HL-60 (cell line): ENCODE measurements at regions not wholly inside any gene's neighbourhood (a gene's known extent, or its start where the extent isn't known, plus 50 kb on each side); places are given as distances from the start of the nearest gene placed in this dataset.
A peak's percentile ranks its signal among the peaks of the same experiment; 100 is the strongest.

Source experiments
- DNase-seq, 2 experiments: peaks; one replicate each; pipeline ENCODE4 v3.0.0-alpha.2; 2010 to 2020; ENCODE audit warnings: low read depth in 1 of 2, low spot score in 1 of 2
- H3K27ac ChIP-seq: fragments of 250-450 bp; sonication (Bioruptor Pico); replicated peaks from 2 replicates; pipeline ENCODE4 v1.5.1; 2020; ENCODE audit warnings: mild to moderate bottlenecking, moderate library complexity
- H3K27me3 ChIP-seq: fragments of 250-450 bp; sonication (Bioruptor Pico); 2 replicates; pipeline ENCODE4 v1.5.1; 2021; ENCODE audit warnings: mild to moderate bottlenecking, moderate library complexity; ENCODE audit not compliant: insufficient read depth, poor library complexity, severe bottlenecking
- H3K4me3 ChIP-seq: replicated peaks from 2 replicates; pipeline ENCODE4 v1.5.1; 2011; ENCODE audit warnings: mild to moderate bottlenecking, control low read depth, low read length; ENCODE audit not compliant: insufficient read depth
- CTCF ChIP-seq: IDR thresholded peaks from one replicate; pipeline ENCODE4 v1.5.1; 2011; ENCODE audit warnings: low read length, control low read depth, inconsistent platforms; ENCODE audit not compliant: insufficient read depth
- GABPA ChIP-seq: IDR thresholded peaks from 2 replicates; pipeline ENCODE4 v1.6.1; 2012; ENCODE audit warnings: low read depth
- POLR2AphosphoS5 ChIP-seq: IDR thresholded peaks from 2 replicates; pipeline ENCODE4 v1.6.1; 2012; ENCODE audit warnings: low read depth
- REST ChIP-seq: IDR thresholded peaks from 2 replicates; pipeline ENCODE4 v1.6.1; 2012; ENCODE audit warnings: low read depth; ENCODE audit not compliant: insufficient replicate concordance
- SPI1 ChIP-seq: IDR thresholded peaks from 2 replicates; pipeline ENCODE4 v1.6.1; 2012; ENCODE audit warnings: low read depth, mild to moderate bottlenecking, borderline replicate concordance

DNA sequence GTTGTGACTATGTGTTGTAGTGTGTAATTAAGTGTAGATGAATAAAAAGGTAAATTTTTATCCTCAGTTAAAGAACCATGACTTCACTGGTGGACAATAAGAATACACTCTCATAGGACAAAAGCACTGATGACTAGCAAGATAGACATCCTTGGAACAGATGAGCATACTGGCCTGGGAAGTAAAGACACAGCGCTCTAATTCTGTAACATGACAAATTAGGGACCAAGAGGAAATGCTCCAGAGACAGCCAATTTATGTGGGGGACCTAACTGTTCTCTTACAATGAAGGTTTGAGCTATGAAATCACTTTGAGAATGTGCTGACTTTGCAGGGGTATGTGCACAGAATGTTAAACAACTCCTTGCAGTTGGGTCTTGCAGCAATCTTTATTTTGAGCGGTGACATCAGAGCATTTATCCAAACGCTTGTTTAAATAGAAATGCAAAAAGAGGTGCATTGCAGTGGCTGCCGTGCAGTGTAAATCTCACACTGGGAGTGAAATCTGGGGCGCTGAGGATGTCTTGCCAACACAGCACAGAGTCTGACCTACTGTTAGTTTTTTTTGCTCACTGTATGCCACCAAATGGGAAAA is 109.3 kb downstream of the MAGEC2 start:
- no peak for TF ChIP-seq CTCF
- no peak for TF ChIP-seq REST
- no peak for TF ChIP-seq POLR2AphosphoS5
- TF ChIP-seq SPI1 = no peak
- TF ChIP-seq GABPA = no peak
- Histone ChIP-seq H3K27me3 (no peaks in the 10 kb centered on the region), H3K27ac (no peak overlapping the region), H3K4me3 (no peak overlapping the region)
- no peak for DNase-seq

GRCh38 chrX:142089193-142089592 is 115.9 kb downstream of the MAGEC2 start:
- no peak for DNase-seq
- TF ChIP-seq REST = no peak
- TF ChIP-seq CTCF = peak; percentile 6
- H3K27me3 ChIP-seq = no peaks in the 10 kb centered on the region
- H3K4me3 ChIP-seq = no peak overlapping the region
- H3K27ac ChIP-seq = no peak overlapping the region

DNA sequence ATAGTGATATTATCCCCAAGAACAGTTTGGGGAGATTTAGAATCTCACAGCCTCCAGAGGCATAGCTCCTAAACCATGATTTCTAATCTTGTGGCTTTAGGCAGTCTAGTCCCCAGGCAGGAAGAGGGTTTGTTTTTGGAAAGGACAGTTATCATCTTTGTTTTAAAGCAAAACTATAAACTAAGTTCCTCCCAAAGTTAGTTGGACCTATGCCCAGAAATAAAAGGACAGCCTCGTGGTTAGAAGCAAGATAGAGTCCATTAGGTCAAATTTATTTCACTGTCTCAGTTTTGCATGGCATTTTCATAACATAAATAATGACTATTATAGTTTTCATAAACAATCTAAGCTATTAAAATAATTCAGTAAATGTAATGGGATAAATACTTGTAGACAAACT is 120.5 kb downstream of the MAGEC2 start:
- Histone ChIP-seq H3K4me3 (no peak overlapping the region), H3K27ac (no peak overlapping the region), H3K27me3 (no peaks in the 10 kb centered on the region)
- TF ChIP-seq REST = no peak
- TF ChIP-seq CTCF = no peak
- no peak for TF ChIP-seq GABPA
- no peak for TF ChIP-seq POLR2AphosphoS5
- no peak for TF ChIP-seq SPI1
- DNase-seq = no peak
